GM12891 (cell line): ENCODE measurements at regions not wholly inside any gene's neighbourhood (a gene's known extent, or its start where the extent isn't known, plus 50 kb on each side); places are given as distances from the start of the nearest gene placed in this dataset.
"Not testable (repeated sequence)": the region's sequence is repeated elsewhere in the genome, so short reads cannot be mapped to it uniquely, and the experiment has no call there.

Experiments used
- PAX5 ChIP-seq: IDR thresholded peaks from 2 replicates; pipeline ENCODE4 v1.6.1; 2011; ENCODE audit warnings: low read length, moderate library complexity, mild to moderate bottlenecking; ENCODE audit not compliant: insufficient read depth, severe bottlenecking
- POLR2A ChIP-seq: IDR thresholded peaks from 2 replicates; pipeline ENCODE4 v1.6.1; 2011; ENCODE audit warnings: low read depth, low read length, control low read depth
- POLR2AphosphoS5 ChIP-seq: IDR thresholded peaks from 2 replicates; pipeline ENCODE4 v1.6.1; 2011; ENCODE audit warnings: low read depth, low read length, control low read depth
- POU2F2 ChIP-seq: IDR thresholded peaks from 2 replicates; pipeline ENCODE4 v1.6.1; 2011; ENCODE audit warnings: low read depth, mild to moderate bottlenecking, control low read depth, low read length, moderate library complexity
- SPI1 ChIP-seq: IDR thresholded peaks from 2 replicates; pipeline ENCODE4 v1.6.1; 2011; ENCODE audit warnings: low read depth, low read length, control low read depth
- TAF1 ChIP-seq: IDR thresholded peaks from 2 replicates; pipeline ENCODE4 v1.6.1; 2011; ENCODE audit warnings: low read depth, low read length, control low read depth

DNA sequence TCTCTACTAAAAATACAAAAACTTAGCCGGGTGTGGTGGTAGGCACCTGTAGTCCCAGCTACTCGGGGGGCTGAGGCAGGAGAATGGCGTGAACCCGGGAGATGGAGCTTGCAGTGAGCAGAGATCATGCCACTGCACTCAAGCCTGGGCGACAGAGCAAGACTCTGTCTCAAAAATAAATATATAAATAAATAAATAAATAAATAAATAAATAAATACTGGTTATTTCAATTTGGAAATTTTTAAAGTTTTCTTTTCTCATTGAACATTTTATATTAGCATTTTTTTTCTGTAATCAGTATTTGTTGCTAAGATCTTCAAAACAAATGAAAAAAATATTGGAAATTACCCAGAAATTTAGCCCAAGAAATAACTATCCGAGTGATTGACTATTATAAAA is 197.3 kb upstream of the SYT10 start:
- not testable (repeated sequence) for TF ChIP-seq POLR2A, POLR2AphosphoS5, TAF1, POU2F2, SPI1, PAX5
